Retinal pigment epithelial cell (primary cell): ENCODE measurements at regions not wholly inside any gene's neighbourhood (a gene's known extent, or its start where the extent isn't known, plus 50 kb on each side); places are given as distances from the start of the nearest gene placed in this dataset.

Source experiments
- DNase-seq: peaks from one replicate; pipeline ENCODE4 v3.0.0-alpha.2; 2010; ENCODE audit warnings: low read depth
- H3K4me3 ChIP-seq: 2 replicates; pipeline ENCODE4 v1.5.1; 2011; ENCODE audit warnings: mild to moderate bottlenecking, low read length, control low read depth, moderate library complexity
- TF ChIP-seq, protein P1 (sequence below): conservative IDR thresholded peaks from 2 replicates; pipeline ENCODE4 v1.5.1; 2011; ENCODE audit warnings: low read depth, low read length, control low read depth, inconsistent platforms

GRCh38 chr7:41052736-41053135 lies 650.2 kb downstream of the INHBA start:
- no peak for DNase-seq
- no peak overlapping the region for H3K4me3 ChIP-seq
- TF ChIP-seq, protein P1, sequence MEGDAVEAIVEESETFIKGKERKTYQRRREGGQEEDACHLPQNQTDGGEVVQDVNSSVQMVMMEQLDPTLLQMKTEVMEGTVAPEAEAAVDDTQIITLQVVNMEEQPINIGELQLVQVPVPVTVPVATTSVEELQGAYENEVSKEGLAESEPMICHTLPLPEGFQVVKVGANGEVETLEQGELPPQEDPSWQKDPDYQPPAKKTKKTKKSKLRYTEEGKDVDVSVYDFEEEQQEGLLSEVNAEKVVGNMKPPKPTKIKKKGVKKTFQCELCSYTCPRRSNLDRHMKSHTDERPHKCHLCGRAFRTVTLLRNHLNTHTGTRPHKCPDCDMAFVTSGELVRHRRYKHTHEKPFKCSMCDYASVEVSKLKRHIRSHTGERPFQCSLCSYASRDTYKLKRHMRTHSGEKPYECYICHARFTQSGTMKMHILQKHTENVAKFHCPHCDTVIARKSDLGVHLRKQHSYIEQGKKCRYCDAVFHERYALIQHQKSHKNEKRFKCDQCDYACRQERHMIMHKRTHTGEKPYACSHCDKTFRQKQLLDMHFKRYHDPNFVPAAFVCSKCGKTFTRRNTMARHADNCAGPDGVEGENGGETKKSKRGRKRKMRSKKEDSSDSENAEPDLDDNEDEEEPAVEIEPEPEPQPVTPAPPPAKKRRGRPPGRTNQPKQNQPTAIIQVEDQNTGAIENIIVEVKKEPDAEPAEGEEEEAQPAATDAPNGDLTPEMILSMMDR, result no peak

- no peak for DNase-seq
- TF ChIP-seq, protein P1, result no peak
- no peak overlapping the region for H3K4me3 ChIP-seq
Observed at GRCh38 chr7:41052201-41052600, 650.7 kb downstream of the INHBA start.

DNA sequence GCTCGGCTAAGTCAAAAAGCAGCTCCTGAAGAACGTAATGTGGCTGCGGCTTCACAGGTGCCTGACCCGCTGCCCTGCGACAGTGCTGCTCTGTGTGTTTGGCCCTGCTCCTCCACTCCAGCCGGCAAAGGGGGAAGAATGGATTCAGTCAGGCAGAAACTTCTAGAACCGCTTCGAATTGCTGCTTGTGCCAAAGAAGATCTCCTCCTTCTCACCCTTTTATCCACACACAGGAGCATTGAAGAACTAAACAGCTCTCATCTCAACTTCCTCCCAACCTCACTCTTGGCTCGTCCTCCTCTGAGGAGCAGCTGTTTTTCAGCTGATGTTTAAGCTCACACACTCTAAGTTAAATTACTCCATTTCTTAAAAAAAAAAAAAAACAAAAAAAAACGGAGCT lies 651.4 kb downstream of the INHBA start:
- H3K4me3 ChIP-seq, result no peak overlapping the region
- TF ChIP-seq, protein P1, result no peak
- DNase-seq, result no peak

DNA sequence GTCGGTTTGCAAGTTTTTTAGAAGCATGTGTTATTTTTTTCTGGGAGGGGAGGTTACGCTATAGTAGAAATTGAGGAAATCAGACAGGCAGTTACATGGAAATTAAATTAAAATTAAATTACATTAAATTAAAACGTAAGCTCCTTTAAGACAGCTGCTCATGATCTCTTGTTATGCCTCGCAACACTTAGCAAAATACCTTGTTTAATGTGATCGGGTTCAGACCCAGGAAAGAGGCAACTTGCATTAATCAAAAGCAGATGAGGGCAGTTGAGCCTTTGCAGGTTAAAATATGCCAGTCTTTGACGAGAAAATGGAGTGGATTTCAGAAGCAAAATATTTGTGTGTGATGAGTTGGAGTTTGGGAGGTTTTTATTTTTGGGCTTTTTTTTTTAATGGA lies 651.8 kb downstream of the INHBA start:
- TF ChIP-seq, protein P1, result no peak
- no peak overlapping the region for H3K4me3 ChIP-seq
- DNase-seq, result no peak

DNA sequence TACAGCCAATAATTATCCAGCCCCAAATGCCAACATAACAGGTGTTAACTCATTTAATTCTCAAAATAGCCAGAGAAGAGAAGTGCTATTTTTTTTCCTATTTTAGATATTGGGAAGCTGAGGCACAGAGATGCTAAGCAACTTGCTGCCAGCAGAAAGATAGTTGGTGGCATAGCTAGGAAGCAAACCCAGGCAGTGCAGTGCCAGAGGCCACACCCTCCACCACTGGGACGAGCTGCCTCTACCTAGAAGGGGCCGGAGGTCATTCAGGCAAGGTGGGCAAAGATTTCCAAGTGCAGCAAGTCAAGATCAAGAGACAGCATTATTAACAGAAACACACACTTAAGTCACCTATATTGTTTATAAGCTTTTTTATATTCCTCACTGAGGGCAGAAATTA lies 654.1 kb downstream of the INHBA start:
- DNase-seq, result no peak
- TF ChIP-seq, protein P1, result no peak
- H3K4me3 ChIP-seq, result no peak overlapping the region

DNA sequence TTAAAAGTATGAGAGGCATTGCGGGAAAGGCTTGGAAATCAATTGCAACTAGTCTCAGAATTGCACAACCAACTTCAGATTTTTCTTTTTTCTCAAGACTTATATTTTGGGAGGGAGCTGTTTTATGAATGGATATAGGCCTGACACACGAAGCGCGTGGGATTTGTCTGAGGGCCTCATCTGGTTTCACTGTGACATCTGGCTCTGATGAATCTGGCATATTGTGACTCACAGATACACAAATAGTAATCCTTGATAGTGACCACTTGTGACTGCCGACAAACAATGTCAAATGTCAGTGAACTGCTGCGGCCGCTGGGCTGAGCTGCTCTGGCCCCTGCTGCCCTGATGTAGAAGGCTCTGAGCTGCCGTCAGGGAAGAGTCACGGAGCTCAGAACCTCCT lies 655.1 kb downstream of the INHBA start:
- TF ChIP-seq, protein P1, result no peak
- DNase-seq, result no peak
- H3K4me3 ChIP-seq, result no peak overlapping the region

DNA sequence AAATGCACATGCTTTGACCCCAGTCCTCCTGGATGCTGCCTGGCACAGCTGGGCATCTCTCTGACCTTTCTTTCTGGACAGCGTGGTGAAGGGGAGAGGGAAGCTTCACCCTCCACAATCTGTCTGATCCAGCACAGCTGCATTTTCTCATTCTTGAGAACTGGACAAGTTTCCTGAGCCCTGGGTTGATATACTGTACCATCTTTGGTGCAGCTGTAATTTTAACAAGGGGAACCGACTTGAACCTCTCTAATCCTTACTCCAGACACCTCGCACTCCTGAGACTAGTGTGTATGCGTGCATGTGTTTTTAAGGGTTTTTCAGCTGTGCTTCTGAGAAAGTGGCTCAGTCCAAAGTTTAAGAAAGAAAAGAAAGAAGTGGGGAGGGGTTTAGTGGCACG lies 655.7 kb downstream of the INHBA start:
- no peak for DNase-seq
- H3K4me3 ChIP-seq, result no peak overlapping the region
- TF ChIP-seq, protein P1, result no peak
